ENCODE measurements at regions not wholly inside any gene's neighbourhood (a gene's known extent, or its start where the extent isn't known, plus 50 kb on each side); places are given as distances from the start of the nearest gene placed in this dataset.

DNA sequence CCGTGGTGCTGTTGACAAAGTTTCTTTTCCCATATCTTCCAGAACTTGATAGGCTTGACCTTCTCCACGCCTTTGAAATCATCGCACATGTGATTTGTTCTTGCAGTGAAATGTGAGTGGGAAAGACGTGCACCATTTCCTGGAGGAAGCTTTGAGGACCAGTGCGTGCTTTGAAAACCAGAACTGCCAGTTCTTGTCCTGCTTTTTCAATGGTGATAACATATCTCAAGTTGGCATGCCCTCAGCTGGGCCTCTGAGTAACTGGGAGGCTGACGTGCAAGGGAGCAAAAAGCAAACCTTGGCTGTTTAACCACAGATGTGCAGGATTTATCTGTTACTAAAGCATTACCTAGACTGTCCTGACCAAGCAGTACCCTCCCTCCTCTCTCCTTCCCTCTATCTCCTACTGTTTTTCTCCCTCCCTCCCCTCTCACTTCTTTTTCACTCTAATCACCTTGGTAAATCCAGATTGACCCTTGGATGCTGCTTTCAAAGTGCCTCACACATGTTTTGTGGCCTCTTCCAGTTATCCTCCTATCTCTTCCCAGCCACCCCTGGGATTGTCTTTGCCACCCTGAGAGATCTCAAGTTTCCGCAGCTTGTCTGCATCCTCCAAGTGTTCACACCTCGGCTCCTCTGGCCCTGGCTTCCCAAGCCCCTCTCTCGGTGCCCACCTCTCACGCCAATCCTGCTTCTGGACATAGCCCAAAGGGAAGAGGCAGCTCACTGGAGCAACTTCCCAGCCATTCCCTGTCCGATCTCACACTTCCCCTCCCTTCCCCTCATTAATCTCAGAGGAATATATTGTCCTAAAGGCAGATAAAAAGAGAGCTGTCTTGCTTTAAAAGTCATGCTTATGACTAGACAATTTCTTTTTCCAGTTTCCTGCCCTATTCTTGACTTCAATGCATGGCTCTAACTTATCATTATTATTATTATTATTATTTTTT lies 198.3 kb downstream of the ERCC6L2 start:
- no peak for TF ChIP-seq CTCF (conservative IDR thresholded peaks at IDR 0.05 in 1 of 2, IDR thresholded peaks at IDR 0.05 in 1 of 2; ENCODE audit: low read depth in 1 of 2, low read length in 2 of 2)
- no peak for TF ChIP-seq EZH2 (IDR thresholded peaks at IDR 0.05; ENCODE audit: low read length, missing control alignments)
